GM10266 (cell line): ENCODE measurements at regions not wholly inside any gene's neighbourhood (a gene's known extent, or its start where the extent isn't known, plus 50 kb on each side); places are given as distances from the start of the nearest gene placed in this dataset.

Experiments used
- DNase-seq: peaks from one replicate; pipeline ENCODE4 v3.0.0; 2012; ENCODE audit errors: extremely low spot score
- CTCF ChIP-seq: IDR thresholded peaks from 2 replicates; pipeline ENCODE4 v1.5.1; 2012; ENCODE audit warnings: mild to moderate bottlenecking, low read depth; ENCODE audit not compliant: control insufficient read depth, insufficient read depth; ENCODE audit errors: missing control alignments

- DNase-seq, result no peak
- no peak for TF ChIP-seq CTCF
These were observed 75.7 kb upstream of the FOXP4 start for GRCh38 chr6:41470331-41471063.

GRCh38 chr6:41471064-41471895, 74.9 kb upstream of the FOXP4 start:
- no peak for DNase-seq
- TF ChIP-seq CTCF, result no peak

- TF ChIP-seq CTCF, result no peak
- no peak for DNase-seq
These were observed 71.8 kb upstream of the FOXP4 start for GRCh38 chr6:41474213-41474933.

GRCh38 chr6:41475164-41475563, 71.0 kb upstream of the FOXP4 start:
- no peak for DNase-seq
- TF ChIP-seq CTCF, result no peak

GRCh38 chr6:41475737-41476357, 70.3 kb upstream of the FOXP4 start:
- no peak for DNase-seq
- TF ChIP-seq CTCF, result no peak

GRCh38 chr6:41476401-41476800, 69.8 kb upstream of the FOXP4 start:
- no peak for TF ChIP-seq CTCF
- DNase-seq, result no peak

GRCh38 chr6:41477572-41477971, 68.6 kb upstream of the FOXP4 start:
- DNase-seq, result no peak
- no peak for TF ChIP-seq CTCF
